ENCODE measurements at regions not wholly inside any gene's neighbourhood (a gene's known extent, or its start where the extent isn't known, plus 50 kb on each side); places are given as distances from the start of the nearest gene placed in this dataset.

DNA sequence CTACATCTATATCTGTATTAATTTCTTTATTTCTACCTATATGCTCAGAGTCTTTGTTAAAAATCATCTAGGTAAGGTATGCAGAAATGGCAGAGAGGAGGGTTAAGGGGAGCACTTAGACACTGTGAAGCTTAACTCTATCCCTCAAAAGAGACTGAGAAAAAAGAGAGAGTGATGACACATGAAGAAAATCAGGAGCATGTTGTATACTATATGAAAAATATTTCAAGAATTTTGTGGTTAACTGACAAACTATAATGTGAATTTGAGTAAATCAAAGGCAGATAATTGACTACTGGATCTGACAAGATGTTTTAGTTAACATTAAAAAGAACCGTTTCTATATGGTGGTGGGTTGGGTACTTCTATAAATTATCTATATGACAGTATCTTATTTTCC lies 1814.2 kb upstream of the SEL1L start:
- TF ChIP-seq ZNF394 (tag by site-specific recombination; IDR thresholded peaks at IDR 0.05; ENCODE audit: borderline replicate concordance): no peak
- no peak for TF ChIP-seq ZIC2 (tag by site-specific recombination; IDR thresholded peaks at IDR 0.05)
- no peak for TF ChIP-seq GLIS2 (tag by site-specific recombination; IDR thresholded peaks at IDR 0.05)
- TF ChIP-seq ZBTB8A (tag by site-specific recombination; IDR thresholded peaks at IDR 0.05): no peak
- TF ChIP-seq, protein P1, sequence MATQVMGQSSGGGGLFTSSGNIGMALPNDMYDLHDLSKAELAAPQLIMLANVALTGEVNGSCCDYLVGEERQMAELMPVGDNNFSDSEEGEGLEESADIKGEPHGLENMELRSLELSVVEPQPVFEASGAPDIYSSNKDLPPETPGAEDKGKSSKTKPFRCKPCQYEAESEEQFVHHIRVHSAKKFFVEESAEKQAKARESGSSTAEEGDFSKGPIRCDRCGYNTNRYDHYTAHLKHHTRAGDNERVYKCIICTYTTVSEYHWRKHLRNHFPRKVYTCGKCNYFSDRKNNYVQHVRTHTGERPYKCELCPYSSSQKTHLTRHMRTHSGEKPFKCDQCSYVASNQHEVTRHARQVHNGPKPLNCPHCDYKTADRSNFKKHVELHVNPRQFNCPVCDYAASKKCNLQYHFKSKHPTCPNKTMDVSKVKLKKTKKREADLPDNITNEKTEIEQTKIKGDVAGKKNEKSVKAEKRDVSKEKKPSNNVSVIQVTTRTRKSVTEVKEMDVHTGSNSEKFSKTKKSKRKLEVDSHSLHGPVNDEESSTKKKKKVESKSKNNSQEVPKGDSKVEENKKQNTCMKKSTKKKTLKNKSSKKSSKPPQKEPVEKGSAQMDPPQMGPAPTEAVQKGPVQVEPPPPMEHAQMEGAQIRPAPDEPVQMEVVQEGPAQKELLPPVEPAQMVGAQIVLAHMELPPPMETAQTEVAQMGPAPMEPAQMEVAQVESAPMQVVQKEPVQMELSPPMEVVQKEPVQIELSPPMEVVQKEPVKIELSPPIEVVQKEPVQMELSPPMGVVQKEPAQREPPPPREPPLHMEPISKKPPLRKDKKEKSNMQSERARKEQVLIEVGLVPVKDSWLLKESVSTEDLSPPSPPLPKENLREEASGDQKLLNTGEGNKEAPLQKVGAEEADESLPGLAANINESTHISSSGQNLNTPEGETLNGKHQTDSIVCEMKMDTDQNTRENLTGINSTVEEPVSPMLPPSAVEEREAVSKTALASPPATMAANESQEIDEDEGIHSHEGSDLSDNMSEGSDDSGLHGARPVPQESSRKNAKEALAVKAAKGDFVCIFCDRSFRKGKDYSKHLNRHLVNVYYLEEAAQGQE (tag by site-specific recombination; IDR thresholded peaks at IDR 0.05): no peak
